ENCODE measurements at regions not wholly inside any gene's neighbourhood (a gene's known extent, or its start where the extent isn't known, plus 50 kb on each side); places are given as distances from the start of the nearest gene placed in this dataset.

DNA sequence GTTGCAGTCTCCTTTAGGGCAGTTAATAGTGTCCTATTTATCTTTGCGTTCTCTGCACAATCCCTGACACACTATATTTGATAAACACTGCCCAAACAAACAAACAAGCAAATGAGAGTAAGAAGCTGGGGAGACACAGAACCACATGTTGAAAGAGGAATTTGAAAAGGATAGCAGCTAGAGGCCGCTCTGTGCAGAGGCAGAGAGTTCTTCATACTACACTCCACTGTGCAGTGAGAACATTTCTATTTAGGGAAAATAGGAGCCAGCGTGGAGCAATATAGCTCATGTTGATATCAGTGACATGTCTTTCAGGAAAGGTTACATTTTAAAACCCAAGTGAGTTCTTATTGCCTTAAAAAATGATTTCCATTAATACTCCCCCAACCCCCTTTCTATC lies 140.3 kb upstream of the SEL1L start:
- no peak for DNase-seq

DNA sequence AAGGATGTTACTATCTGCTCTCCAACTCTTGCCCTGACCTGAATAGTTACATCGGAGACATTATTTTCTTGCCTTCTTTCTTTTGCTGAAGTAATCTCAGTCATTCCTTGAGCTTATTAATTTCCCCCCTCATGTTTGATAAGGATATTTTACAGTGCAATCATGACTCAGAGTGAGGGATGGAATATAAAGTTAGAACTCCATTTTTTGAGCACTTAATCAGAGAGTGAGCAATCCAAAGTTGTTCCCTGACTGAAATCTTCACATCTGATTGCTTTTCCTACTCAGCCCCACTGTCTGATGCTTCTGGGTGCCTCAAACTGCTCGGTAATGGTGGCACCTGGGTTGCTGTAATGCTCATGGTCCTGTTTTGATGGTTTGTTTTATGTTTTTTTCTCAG lies 142.7 kb upstream of the SEL1L start:
- no peak for DNase-seq

DNA sequence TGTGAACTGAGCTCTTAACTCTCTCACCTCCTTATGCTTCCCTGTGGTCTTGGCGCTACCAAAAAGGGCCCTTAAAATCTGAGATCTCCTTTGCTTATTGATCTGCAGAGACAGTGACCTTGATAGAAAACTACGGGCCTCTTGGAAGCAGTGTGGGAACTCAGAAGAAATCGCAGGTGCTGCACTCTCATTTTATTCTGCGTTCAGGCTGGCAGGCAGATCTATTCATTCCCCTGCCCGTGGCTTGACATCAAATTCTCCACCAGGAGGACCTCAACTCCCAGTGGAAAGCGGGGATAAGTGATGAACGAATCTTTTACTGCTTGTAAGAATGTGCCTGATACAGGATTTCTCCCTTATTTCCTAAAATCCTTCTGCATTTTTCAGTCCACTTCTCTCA lies 143.2 kb upstream of the SEL1L start:
- no peak for DNase-seq

DNA sequence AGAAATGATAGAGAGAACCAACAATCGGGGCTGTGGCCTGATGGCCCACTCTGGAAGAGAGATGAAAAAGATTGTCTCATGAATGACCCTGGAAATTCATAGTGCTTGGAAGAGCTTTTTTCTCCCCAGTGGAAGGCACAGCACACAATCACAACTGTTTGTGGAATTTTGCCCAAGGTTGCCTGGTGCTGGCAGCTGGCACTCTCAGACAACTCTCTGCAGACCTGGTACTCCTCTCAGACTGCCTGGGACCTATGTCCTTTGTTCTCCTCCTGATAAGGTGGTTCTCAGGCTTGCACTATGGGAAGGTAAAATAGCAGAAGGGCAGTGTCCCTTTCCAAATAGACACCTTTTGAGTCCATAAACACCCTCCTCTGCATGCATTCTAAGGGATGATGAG lies 144.1 kb upstream of the SEL1L start:
- DNase-seq, result no peak

DNA sequence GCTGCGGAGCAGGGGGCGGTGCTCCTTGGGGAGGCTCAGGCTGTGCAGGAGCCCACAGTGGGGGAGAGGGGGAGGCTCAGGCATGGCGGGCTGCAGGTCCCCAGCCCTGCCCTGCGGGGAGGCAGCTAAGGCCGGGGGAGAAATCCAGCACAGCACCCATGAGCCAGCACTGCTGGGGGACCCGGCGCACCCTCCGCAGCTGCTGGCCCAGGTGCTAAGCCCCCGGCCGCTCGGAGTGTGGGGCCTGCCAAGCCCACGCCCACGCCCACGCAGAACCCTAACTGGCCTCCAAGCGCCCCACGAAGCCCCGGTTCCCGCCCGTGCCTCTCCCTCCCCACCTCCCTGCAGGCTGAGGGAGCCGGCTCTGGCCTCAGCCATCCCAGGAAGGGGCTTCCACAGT lies 145.6 kb upstream of the SEL1L start:
- no peak for DNase-seq

DNA sequence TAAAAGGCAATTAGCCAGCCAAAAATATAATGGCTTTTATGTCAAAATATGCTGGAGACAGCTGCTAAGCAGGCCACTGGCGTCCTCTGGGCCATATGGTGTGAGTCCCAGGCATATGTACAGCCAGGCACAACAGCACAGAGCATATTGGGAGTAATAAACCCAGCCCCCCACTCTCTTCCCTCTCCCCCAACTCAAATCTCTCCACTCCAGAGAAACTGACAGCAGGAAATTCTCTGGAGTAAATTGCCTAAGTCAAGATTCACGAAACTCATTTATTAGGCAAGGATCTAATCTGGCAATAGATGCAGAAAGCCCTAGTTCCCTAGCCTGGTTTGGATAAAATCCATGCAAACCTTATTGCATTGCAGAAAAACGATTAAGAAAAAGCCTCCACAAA lies 147.9 kb upstream of the SEL1L start:
- DNase-seq, result no peak

DNA sequence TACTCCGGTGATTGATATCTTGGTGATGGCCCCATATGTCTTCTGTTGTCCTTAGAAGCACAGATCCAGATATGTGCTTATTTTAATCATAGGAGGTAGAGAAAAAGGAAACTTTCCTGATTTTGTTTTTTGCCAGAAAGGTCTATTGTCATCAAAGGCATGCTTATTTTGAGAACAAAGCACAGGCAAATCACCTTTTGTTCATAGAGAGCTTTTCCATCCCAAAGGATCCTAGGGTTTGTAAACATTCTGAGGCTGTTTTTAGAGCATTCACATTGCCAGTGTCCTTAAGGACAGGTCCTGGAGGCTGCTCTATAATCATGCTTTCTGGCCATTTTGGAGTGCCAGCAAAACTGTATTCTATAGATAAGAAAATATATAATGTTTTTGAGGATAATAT lies 148.5 kb upstream of the SEL1L start:
- DNase-seq, result no peak

DNA sequence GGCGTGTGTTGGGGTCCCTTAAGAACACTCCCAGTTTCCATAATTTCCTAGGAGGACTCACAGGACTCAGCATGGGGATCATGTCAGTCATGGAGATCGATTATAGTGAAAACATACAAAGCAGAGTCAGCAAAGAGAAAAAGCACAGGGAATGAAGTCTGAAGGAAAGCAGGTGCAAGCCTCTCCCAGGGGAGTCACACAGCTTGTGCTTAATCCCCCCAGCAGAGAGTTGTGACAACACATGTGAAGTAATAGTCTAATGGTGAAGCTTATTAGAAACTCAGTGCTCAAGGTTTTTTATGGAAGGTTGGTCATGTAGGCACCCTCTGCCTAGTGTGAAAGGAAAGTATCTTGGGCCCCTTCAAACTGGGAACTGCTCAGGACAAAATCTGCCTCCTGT lies 149.0 kb upstream of the SEL1L start:
- DNase-seq, result no peak

DNA sequence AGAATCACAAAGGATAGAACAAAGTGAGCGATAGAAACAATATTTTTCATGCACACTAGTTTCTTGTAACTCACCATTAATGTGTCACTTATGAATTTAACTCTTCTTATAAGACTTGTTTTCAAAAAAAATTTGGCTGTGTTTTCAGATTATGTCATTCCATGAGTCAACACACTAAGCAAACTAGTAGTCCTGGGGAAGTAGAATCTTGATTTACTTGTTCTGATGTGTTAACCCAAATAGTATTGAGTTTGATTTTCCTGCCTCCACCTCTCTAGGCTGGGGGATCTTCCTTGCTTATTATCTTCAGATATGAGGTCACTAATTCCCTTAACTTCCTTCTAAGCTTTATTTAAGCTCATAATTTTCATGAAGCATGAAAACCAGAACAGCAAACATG lies 151.0 kb upstream of the SEL1L start:
- DNase-seq, result no peak

DNA sequence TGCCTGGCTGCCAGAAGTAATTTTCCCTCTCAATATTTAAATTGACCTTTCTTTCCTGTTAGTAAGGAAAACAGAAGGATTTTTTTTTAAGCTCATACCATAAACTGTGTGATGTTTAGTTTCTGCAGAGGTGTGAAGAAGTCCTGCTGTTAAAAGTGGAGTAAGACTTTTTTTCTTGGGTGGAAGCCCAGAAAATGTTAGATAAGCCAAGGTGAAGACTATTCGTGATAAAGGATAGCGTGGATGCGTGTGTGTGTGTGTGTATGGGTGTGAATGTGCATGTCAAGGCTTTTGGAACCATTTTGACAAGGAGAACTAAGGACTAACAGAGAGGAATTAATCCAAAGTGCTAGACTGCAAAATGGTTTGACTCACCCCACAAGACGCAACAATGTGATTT lies 152.9 kb upstream of the SEL1L start:
- DNase-seq, result no peak

DNA sequence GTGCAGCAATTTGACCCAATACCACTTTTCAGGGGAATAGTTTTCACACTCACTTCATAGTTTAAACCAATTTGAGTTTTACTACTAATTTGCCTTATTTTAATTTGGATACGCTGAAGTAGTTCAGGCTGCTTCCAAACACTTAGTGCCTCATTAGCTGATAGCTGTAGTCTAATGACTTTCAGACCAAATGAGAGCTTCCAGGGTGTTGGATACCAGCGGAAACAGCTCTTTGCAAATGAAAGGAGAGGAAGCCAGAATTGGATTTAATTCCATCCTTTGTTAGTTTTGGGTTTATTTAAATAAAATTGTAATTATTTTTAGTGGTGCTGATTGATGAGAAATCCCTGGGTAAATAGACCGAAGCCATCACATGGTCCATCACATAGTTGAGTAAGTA lies 158.3 kb upstream of the SEL1L start:
- no peak for DNase-seq

DNA sequence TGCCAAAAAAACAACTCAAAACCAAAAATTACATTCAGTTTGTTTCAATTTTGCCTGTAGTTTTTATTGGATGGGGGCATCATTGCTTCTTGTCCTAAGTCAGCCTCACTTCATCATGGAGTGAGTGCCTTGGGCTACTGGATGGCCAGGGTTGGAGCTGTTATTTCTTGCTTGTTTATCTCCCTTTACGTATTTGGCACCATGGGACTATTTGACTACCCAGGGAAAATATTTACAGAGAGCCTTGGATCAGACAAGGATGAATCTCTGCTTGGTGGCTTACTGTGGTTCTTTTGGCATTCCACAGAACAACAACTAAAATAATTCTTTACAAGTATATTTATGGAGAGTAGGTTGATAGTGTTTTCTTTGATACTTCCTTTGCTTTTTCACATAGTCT lies 160.8 kb upstream of the SEL1L start:
- no peak for DNase-seq

DNA sequence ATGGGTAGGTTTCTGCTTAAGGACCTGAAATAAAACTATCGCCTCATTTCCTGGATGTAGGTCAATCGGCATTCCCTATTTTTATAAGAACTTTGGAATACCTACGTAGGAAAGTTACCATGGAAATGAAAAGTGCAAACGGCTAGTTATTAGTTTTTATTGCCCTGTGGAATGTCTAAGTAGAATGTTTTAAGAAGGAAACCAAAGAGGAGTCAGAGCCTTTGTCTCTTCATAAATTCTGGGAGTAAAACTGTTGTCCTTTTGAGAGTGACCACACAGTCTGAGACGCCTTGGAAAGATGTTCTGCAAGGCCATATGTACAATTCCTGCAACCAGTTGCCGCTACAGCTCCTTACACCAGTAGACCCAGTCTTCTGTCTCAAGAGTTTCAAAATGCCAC lies 176.0 kb upstream of the SEL1L start:
- no peak for DNase-seq

DNA sequence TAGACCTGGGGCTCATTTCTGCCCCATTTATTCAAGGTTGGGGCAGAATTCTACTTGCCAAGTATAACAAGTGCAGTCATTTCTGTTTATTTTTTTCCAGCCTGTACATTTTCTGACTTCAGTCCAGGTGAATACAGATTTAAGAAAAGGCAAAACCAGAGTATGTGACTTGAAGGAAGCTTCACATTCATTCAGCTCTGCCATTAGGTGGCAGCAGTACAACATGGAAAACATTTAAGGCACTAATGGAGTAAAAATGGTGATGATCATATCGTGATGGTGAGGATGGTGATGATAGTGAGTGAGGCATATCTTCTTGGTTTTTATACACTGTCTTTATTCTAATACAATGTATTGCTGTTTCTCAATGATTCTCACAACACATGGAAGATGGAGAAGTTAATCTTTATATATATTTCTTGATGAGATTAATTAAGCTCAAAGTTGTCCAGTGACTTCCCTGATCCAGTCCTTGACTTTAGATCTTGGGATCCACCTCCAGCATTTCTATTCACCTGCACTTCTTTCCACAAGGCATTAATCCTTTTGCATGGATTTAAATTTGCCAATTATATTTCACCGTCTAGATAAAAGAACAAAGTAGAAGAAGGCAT lies 176.7 kb upstream of the SEL1L start:
- DNase-seq, result no peak

DNA sequence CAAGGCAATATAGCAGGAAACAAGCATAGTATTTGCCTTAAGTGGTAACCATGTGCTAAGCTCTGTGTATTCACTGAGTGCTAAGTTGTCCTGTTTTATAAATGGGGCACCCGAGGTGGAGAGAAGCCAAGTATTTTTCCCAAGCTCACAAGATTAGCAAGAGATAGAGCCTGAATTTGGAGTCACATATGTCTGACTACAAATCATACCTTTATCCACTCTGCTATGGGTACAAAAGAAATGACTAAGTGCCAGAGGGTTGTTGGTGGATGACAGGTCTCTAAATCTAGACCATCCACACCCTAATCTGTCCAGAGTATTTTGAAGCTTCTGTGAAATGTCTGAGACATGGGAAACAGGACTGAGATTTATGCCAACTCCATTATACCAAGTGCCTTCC lies 182.1 kb upstream of the SEL1L start:
- DNase-seq, result no peak

DNA sequence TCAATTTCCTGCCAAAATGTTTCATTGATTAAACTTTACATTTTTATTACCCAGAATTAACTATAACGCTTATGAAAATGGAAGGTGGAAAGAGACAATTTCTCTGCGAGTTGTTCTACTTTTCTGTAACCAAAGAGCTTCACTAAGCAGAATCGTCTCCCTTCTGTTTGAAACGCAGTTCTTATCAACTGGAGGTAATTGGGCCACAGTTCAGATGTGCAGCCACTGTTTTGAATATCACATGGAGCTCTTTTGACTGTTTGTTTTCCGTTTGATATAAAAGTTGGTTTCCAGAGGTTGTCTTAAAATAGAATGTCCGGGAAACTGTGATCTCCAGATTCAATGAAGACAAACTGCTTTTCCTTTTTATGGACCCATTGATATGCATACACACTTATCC lies 183.3 kb upstream of the SEL1L start:
- no peak for DNase-seq

DNA sequence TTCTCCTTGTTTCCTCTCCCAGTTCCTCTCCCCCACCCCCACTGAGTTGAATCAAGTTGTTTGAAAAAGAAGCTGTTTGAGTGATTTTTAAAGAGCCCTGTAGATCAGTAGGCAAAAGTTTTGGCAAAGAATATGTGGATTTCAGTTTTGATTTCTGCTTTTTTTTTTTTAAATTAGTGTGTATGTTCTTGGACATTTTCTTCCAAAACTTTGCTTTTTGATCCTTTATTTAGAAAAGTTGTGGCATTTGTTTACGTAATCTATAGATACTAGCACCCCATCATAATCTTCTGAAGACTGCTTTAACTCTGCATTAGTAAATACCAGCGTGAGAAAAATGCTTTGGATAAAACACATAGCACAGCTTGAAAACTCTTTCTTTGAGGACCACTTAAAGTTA lies 190.3 kb upstream of the SEL1L start:
- no peak for DNase-seq

DNA sequence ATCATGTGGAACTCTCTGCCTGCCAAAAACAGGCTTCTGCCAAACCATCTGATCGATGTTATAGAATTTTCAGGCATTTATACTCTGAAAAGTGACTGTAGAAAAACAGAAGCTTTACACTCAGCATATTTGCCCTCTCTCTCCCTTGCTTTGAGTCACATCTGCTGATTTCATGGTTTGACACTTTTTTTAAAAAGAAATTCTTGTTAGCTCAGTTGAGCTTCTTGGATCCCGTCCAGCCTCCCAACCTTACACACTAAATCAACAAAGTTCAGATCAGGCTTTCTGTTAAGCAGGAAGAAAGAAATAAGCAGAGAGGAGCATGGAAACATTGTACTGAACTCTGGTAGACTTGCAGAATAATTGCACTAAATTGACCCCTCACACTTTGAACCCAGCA lies 193.6 kb upstream of the SEL1L start:
- DNase-seq, result no peak

DNA sequence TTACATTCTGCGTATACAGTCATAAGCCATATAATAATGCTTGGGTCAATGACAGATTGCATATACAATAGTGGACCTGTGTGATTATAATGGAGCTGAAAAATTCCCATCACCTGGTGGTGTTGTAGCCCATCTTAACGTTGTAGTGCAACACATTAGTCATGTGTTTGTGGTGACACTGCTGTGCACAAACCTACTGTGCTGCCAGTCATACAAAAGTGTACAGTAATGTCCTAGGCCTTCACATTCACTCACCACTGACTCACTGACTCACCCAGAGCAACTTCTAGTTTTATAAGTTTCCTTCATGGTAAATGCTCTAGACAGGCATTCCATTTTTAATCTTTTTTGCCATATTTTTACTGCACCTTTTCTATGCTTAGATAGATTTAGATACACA lies 194.8 kb upstream of the SEL1L start:
- DNase-seq, result no peak

DNA sequence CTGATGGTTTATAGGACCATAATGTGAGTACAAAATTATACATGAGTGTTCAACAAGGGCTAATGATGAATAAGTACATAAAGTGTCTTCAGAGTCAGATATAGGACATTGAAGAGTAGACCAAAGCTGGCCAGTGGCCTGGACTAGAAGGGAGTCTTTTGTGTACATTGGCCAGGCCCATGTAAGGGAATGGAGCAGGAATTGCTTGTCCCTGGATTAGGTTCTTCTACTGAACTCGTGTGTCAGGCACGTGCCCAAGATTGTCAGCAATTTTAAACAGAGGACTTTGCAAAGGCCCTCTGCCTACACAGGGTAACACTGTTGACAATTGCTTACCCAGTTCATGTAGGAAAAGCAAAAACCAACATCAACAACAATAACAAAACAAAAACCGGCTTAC lies 196.0 kb upstream of the SEL1L start:
- no peak for DNase-seq

DNA sequence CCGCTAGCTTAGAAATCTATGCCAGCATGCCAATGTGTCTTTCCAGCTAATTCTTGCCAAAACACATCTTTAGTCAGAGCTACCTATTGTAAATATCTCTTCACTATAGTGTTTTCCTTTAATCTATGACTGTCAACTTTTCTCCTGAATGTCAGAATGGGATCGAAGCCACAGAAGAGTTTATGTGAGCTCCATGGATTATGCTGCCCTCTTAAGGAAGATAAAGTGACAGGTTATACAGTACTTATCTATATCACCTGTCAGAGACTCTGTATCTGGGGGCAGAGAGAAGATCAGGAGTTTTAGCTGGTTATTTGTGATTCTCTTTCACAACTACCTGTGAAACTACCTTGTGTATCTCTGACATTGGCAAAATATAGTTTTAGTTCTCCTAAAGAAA lies 204.3 kb upstream of the SEL1L start:
- DNase-seq, result no peak

DNA sequence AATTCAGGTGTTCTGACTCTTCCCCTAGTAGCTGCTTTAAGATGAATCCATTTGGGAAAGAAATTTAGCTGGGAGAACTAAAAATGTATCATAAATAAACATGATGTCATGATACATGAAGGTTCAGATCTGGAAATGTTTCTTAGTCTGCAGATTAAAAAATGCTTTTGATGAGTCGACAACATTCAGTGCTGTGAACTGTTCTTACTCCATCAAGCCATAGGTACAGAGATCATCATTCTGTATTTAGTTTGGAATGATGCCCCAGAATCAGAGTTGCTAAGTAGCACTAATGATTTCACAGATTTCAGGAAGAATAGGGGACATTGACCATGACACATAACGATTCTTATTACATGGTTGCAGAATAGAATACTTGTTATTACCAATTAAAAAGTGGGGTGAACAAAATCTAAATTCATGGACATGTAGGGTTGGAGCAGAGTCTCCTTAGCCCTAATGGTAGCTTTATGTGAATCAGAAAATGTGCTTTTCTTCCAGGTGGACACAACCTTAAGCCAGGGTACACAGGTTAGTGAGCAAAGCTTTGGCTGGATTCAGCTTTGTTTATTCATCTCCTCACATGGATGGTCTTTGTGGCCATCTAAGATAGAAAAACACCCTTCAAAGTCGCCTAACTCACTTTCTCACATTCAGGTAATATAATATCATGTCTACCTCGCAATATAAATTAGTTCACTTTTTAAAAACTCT lies 205.4 kb upstream of the SEL1L start:
- no peak for DNase-seq

DNA sequence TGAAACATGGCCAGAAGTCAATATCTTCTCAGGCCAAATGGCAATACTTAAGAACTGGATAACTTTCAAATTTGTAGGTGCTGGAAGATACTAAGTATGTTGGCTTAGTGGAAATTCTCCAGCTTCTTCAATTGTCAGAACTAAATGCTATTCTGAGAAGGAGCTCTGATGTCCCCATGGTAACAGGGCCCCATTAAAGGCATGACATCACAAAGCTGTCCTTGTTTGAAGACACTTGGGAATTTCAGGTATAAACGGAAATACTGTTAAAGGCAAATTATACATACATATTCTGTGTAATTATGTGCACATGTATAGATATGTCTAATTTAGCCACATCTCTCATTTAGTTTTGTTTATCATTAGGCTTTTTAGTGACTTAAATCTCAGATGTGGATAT lies 210.0 kb upstream of the SEL1L start:
- no peak for DNase-seq

DNA sequence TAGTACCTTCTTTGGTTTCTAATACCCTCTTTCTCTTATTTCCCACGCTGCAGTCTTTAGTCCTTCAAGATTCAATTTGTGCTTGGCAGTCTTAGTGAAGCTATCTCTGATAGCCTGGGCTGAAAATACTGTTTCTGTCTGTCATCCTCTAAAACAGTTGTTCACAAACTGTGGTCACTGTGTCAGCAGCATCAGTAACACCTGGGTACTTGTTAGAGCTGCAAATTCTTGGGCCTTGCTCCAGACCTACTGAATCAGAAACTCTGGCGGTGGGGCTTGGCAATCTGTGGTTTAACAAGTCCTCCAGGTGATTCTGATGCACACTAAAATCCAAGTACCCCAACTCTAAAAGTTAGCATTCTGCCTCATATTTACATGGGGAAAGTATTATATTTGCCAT lies 217.5 kb upstream of the SEL1L start:
- no peak for DNase-seq

DNA sequence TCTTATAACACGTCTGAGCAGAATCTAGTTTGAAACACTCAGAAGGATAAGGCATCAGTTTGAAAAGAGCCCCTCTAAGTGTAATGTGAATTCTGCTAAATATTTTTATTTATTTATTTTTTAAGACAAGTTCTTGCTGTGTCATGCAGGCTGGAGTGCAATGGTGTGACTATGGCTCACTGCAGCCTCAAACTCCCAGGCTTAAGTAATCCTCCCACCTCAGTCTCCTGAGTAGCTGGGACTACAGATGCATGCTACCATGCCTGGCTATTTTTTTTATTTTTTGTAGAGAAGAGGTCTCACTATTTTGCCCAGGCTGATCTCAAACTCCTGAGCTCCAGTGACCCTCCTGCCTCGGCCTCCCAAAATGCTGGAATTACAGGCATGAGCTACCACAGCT lies 225.9 kb upstream of the SEL1L start:
- no peak for DNase-seq

Measured in stimulated activated CD4-positive, alpha-beta T cell treated with anti-CD3 and anti-CD28 coated beads, Interleukin-2, amount 100 ng/mL, for 24 hours (primary cell).